ENCODE measurements at regions not wholly inside any gene's neighbourhood (a gene's known extent, or its start where the extent isn't known, plus 50 kb on each side); places are given as distances from the start of the nearest gene placed in this dataset.

GRCh38 chr9:106728860-106729259 lies 134.1 kb upstream of the ZNF462 start:
- no peak for DNase-seq

GRCh38 chr9:106731910-106732309 lies 131.1 kb upstream of the ZNF462 start:
- no peak for DNase-seq

- no peak for DNase-seq
Observed at GRCh38 chr9:106733828-106734380, 129.1 kb upstream of the ZNF462 start.

- DNase-seq = no peak
Observed at GRCh38 chr9:106737516-106737915, 125.5 kb upstream of the ZNF462 start.

GRCh38 chr9:106738109-106738508 lies 124.9 kb upstream of the ZNF462 start:
- peak; percentile 4 to 38 (median 29) for DNase-seq

- DNase-seq = no peak
Observed at GRCh38 chr9:106745457-106745856, 117.5 kb upstream of the ZNF462 start.

GRCh38 chr9:106745876-106746275 lies 117.1 kb upstream of the ZNF462 start:
- no peak for DNase-seq

- DNase-seq = no peak
Observed at GRCh38 chr9:106751681-106752080, 111.3 kb upstream of the ZNF462 start.

- peak; percentile 59 to 73 (median 66) for DNase-seq
Observed at GRCh38 chr9:106752581-106752980, 110.4 kb upstream of the ZNF462 start.

- peak; percentile 67 to 75 (median 73) for DNase-seq
Observed at GRCh38 chr9:106753155-106753671, 109.8 kb upstream of the ZNF462 start.

GRCh38 chr9:106755736-106756135 lies 107.2 kb upstream of the ZNF462 start:
- no peak for DNase-seq

- DNase-seq = peak in 1 of 3 donors; percentile 4
Observed at GRCh38 chr9:106757514-106757913, 105.5 kb upstream of the ZNF462 start.

GRCh38 chr9:106758911-106759310 lies 104.1 kb upstream of the ZNF462 start:
- DNase-seq = no peak

- DNase-seq = no peak
Observed at GRCh38 chr9:106761493-106761892, 101.5 kb upstream of the ZNF462 start.

GRCh38 chr9:106766616-106767015 lies 96.3 kb upstream of the ZNF462 start:
- DNase-seq = no peak

GRCh38 chr9:106769331-106769730 lies 93.6 kb upstream of the ZNF462 start:
- no peak for DNase-seq

GRCh38 chr9:106771608-106772007 lies 91.4 kb upstream of the ZNF462 start:
- DNase-seq = no peak

- DNase-seq = peak in 1 of 3 donors; percentile 19
Observed at GRCh38 chr9:106772523-106773290, 90.3 kb upstream of the ZNF462 start.

GRCh38 chr9:106773750-106774149 lies 89.2 kb upstream of the ZNF462 start:
- no peak for DNase-seq

GRCh38 chr9:106775960-106776359 lies 87.0 kb upstream of the ZNF462 start:
- DNase-seq = no peak

GRCh38 chr9:106779796-106780195 lies 83.2 kb upstream of the ZNF462 start:
- peak; percentile 58 to 71 (median 62) for DNase-seq

- DNase-seq = no peak
Observed at GRCh38 chr9:106783121-106783520, 79.8 kb upstream of the ZNF462 start.

- DNase-seq = no peak
Observed at GRCh38 chr9:106784076-106784475, 78.9 kb upstream of the ZNF462 start.

GRCh38 chr9:106785200-106785599 lies 77.8 kb upstream of the ZNF462 start:
- no peak for DNase-seq
